ENCODE measurements at regions not wholly inside any gene's neighbourhood (a gene's known extent, or its start where the extent isn't known, plus 50 kb on each side); places are given as distances from the start of the nearest gene placed in this dataset.

GRCh38 chr9:81259896-81260295 lies 429.5 kb downstream of the TLE1 start:
- ChIA-PET CTCF (no interaction called here), POLR2A (no interaction called here)
- H3K4me3 Mint-ChIP-seq, result no peak overlapping the region
- H3K4me1 Mint-ChIP-seq, result no peaks in the 10 kb centered on the region
- intact Hi-C loops (cut with micrococcal nuclease), result no loop called here
- Histone ChIP-seq H3K4me1 (ENCODE audit: control insufficient read depth in 2 of 2, insufficient read depth in 2 of 2, low read length in 2 of 2) (no peaks in the 10 kb centered on the region), H3K27me3 (ENCODE audit: control insufficient read depth in 2 of 2, insufficient read depth in 2 of 2, low read length in 2 of 2) (no peaks in the 10 kb centered on the region), H3K27ac (ENCODE audit: low read depth, low read length) (no peak overlapping the region), H3K36me3 (ENCODE audit: control insufficient read depth in 2 of 3, insufficient read depth in 3 of 3, low read length in 3 of 3) (no peaks in the 10 kb centered on the region), H3K9me3 (ENCODE audit: control insufficient read depth in 2 of 3, low read length in 3 of 3) (no peaks in the 10 kb centered on the region), H3K4me3 (ENCODE audit: low read length) (no peak overlapping the region)
- H3K27me3 Mint-ChIP-seq, result no peaks in the 10 kb centered on the region
- no peaks in the 10 kb centered on the region for H3K36me3 Mint-ChIP-seq
- no peak for DNase-seq
- H3K9me3 Mint-ChIP-seq, result peaks cover 0 to 15% (median 9%) of the 10 kb centered on the region in 11 donors
- ATAC-seq, result no peak
- no peak overlapping the region for H3K27ac Mint-ChIP-seq

GRCh38 chr9:81256368-81256767 lies 433.0 kb downstream of the TLE1 start:
- no peaks in the 10 kb centered on the region for H3K9me3 ChIP-seq (ENCODE audit: control insufficient read depth in 2 of 3, low read length in 3 of 3)
- ChIA-PET CTCF (no interaction called here), POLR2A (no interaction called here)
- intact Hi-C loops (cut with micrococcal nuclease), result no loop called here
- no peak overlapping the region for H3K4me3 Mint-ChIP-seq
- no peak for DNase-seq
- H3K27me3 Mint-ChIP-seq, result no peaks in the 10 kb centered on the region
- H3K36me3 Mint-ChIP-seq, result no peaks in the 10 kb centered on the region
- H3K27ac ChIP-seq (ENCODE audit: low read depth, low read length), result no peak overlapping the region
- H3K27me3 ChIP-seq (ENCODE audit: control insufficient read depth in 2 of 2, insufficient read depth in 2 of 2, low read length in 2 of 2), result no peaks in the 10 kb centered on the region
- no peak overlapping the region for H3K27ac Mint-ChIP-seq
- H3K4me1 Mint-ChIP-seq, result no peaks in the 10 kb centered on the region
- peaks cover 0 to 14% (median 6%) of the 10 kb centered on the region in 11 donors for H3K9me3 Mint-ChIP-seq
- no peaks in the 10 kb centered on the region for H3K4me1 ChIP-seq (ENCODE audit: control insufficient read depth in 2 of 2, insufficient read depth in 2 of 2, low read length in 2 of 2)
- no peaks in the 10 kb centered on the region for H3K36me3 ChIP-seq (ENCODE audit: control insufficient read depth in 2 of 3, insufficient read depth in 3 of 3, low read length in 3 of 3)
- no peak overlapping the region for H3K4me3 ChIP-seq (ENCODE audit: low read length)
- no peak for ATAC-seq

DNA sequence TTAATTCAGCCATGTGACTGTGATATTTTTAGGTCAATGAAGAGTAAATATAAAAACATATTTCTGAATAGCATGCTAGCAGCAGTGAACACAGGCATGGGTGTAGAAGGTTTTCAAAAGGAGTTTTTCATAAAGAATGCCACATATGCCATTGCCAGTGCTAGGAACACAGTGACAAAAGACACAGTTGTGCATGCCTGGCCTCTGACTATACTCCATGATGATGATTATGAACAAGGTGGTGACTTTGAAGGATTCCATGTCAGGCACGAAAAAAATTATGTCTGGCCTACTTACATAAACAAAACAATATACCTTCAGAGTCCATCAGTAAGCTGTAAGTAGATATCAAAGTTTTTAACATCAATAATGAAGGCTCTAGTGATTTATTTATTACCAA lies 438.7 kb downstream of the TLE1 start:
- Histone ChIP-seq H3K4me3 (ENCODE audit: low read length) (no peak overlapping the region), H3K4me1 (ENCODE audit: control insufficient read depth in 2 of 2, insufficient read depth in 2 of 2, low read length in 2 of 2) (no peaks in the 10 kb centered on the region), H3K27me3 (ENCODE audit: control insufficient read depth in 2 of 2, insufficient read depth in 2 of 2, low read length in 2 of 2) (no peaks in the 10 kb centered on the region), H3K36me3 (ENCODE audit: control insufficient read depth in 2 of 3, insufficient read depth in 3 of 3, low read length in 3 of 3) (no peaks in the 10 kb centered on the region), H3K9me3 (ENCODE audit: control insufficient read depth in 2 of 3, low read length in 3 of 3) (no peaks in the 10 kb centered on the region), H3K27ac (ENCODE audit: low read depth, low read length) (no peak overlapping the region)
- Mint-ChIP-seq H3K4me1 (no peaks in the 10 kb centered on the region), H3K27ac (no peak overlapping the region), H3K36me3 (no peaks in the 10 kb centered on the region), H3K4me3 (no peak overlapping the region), H3K27me3 (no peaks in the 10 kb centered on the region), H3K9me3 (peaks cover 0 to 4% (median 0%) of the 10 kb centered on the region in 11 donors)
- DNase-seq (no peak), ATAC-seq (no peak)
- intact Hi-C loops (cut with micrococcal nuclease), result no loop called here
- CTCF ChIA-PET, result no interaction called here
- POLR2A ChIA-PET, result no interaction called here

DNA sequence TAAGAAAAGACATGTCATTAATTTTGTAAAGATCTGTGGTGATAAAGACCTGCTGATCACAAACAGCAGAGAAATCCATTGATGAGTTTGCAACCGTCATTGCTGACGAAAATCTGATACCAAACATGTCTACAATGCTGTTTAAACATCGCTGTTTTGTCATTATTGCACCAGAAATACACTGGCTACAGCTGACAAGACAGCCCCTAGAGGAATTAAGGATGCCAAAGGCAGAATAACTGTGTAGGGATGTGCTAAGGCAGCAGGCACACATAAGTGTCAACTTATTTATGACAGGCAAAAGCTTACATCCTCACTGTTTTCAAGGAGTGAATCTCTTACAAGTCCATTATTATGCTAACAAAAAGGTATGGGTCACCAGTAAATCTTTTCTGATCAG lies 439.3 kb downstream of the TLE1 start:
- H3K4me3 ChIP-seq (ENCODE audit: low read length), result no peak overlapping the region
- peaks cover 0 to 4% (median 0%) of the 10 kb centered on the region in 11 donors for H3K9me3 Mint-ChIP-seq
- H3K36me3 Mint-ChIP-seq, result no peaks in the 10 kb centered on the region
- ChIA-PET CTCF (no interaction called here), POLR2A (no interaction called here)
- H3K27ac ChIP-seq (ENCODE audit: low read depth, low read length), result no peak overlapping the region
- no peaks in the 10 kb centered on the region for H3K27me3 ChIP-seq (ENCODE audit: control insufficient read depth in 2 of 2, insufficient read depth in 2 of 2, low read length in 2 of 2)
- no peaks in the 10 kb centered on the region for H3K9me3 ChIP-seq (ENCODE audit: control insufficient read depth in 2 of 3, low read length in 3 of 3)
- no peak for DNase-seq
- H3K4me1 Mint-ChIP-seq, result no peaks in the 10 kb centered on the region
- ATAC-seq, result no peak
- intact Hi-C loops (cut with micrococcal nuclease), result no loop called here
- no peak overlapping the region for H3K27ac Mint-ChIP-seq
- no peaks in the 10 kb centered on the region for H3K36me3 ChIP-seq (ENCODE audit: control insufficient read depth in 2 of 3, insufficient read depth in 3 of 3, low read length in 3 of 3)
- H3K27me3 Mint-ChIP-seq, result no peaks in the 10 kb centered on the region
- H3K4me1 ChIP-seq (ENCODE audit: control insufficient read depth in 2 of 2, insufficient read depth in 2 of 2, low read length in 2 of 2), result no peaks in the 10 kb centered on the region
- H3K4me3 Mint-ChIP-seq, result no peak overlapping the region

DNA sequence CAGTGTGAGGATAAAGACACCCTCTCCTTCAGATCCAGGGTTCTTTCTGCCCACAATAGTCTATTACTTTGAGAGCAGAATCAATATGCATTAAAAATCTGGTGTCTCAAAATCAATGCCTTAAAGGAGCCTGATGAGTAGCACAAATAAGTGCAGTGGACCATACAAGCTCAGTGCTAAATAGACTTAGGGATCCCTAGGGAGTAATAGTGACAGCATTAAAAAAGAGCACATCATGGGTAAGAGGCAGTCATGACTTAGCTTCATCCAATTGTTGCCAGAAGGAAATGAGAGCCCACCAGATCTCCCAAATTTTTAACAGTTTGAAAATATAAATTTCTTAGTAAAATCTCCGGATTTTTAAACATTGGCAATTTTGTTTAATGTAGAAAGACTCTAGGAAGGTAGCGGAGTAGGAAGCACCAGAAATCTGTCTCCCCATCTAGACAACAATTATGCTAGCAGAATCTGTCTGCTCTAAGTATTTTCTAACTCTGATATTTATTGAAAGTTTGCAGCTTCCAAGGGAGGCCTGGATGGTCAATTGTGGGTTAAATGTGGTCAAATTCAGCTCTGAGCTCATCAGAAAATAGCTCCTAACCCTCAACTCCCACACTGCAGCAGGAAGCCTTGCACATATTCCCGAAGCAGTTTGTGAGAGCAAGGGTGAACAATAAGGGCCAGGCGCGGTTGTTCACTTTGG lies 443.9 kb downstream of the TLE1 start:
- intact Hi-C loops (cut with micrococcal nuclease), result no loop called here
- Mint-ChIP-seq H3K4me1 (no peaks in the 10 kb centered on the region), H3K9me3 (peaks cover 0 to 5% (median 0%) of the 10 kb centered on the region in 11 donors), H3K27me3 (no peaks in the 10 kb centered on the region), H3K27ac (no peak overlapping the region), H3K4me3 (no peak overlapping the region), H3K36me3 (no peaks in the 10 kb centered on the region)
- ATAC-seq, result no peak
- ChIA-PET POLR2A (no interaction called here), CTCF (no interaction called here)
- H3K27me3 ChIP-seq (ENCODE audit: control insufficient read depth in 2 of 2, insufficient read depth in 2 of 2, low read length in 2 of 2), result no peaks in the 10 kb centered on the region
- H3K4me1 ChIP-seq (ENCODE audit: control insufficient read depth in 2 of 2, insufficient read depth in 2 of 2, low read length in 2 of 2), result no peaks in the 10 kb centered on the region
- no peaks in the 10 kb centered on the region for H3K36me3 ChIP-seq (ENCODE audit: control insufficient read depth in 2 of 3, insufficient read depth in 3 of 3, low read length in 3 of 3)
- no peak for DNase-seq
- H3K4me3 ChIP-seq (ENCODE audit: low read length), result no peak overlapping the region
- H3K27ac ChIP-seq (ENCODE audit: low read depth, low read length), result no peak overlapping the region
- H3K9me3 ChIP-seq (ENCODE audit: control insufficient read depth in 2 of 3, low read length in 3 of 3), result no peaks in the 10 kb centered on the region

- CTCF ChIA-PET, result no interaction called here
Measured at GRCh38 chr9:81244631-81245030, 444.7 kb downstream of the TLE1 start.

DNA sequence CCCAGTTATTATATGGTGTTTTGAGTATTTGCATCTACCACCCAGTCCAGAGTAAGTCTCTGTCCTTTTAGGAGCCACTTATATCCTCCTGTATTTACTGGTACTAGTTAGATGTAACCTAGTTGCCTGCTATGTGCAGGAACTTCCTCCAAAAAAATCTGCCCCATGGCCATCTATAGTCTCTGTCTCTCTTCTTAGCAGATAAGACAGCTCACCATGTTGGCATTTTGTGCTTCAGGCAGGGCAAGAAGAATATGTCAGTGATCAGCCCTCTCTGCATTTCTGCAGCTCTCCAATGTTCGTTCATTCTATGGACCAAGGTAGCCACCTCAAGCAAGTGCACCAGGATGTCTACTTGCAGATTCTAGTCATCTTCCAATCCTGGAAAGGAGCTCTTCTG lies 446.5 kb downstream of the TLE1 start:
- no peaks in the 10 kb centered on the region for H3K27me3 Mint-ChIP-seq
- no peak overlapping the region for H3K27ac ChIP-seq (ENCODE audit: low read depth, low read length)
- no peaks in the 10 kb centered on the region for H3K4me1 Mint-ChIP-seq
- H3K27ac Mint-ChIP-seq, result no peak overlapping the region
- ChIA-PET POLR2A (no interaction called here), CTCF (no interaction called here)
- H3K4me1 ChIP-seq (ENCODE audit: control insufficient read depth in 2 of 2, insufficient read depth in 2 of 2, low read length in 2 of 2), result no peaks in the 10 kb centered on the region
- no peaks in the 10 kb centered on the region for H3K36me3 Mint-ChIP-seq
- H3K4me3 ChIP-seq (ENCODE audit: low read length), result no peak overlapping the region
- H3K36me3 ChIP-seq (ENCODE audit: control insufficient read depth in 2 of 3, insufficient read depth in 3 of 3, low read length in 3 of 3), result no peaks in the 10 kb centered on the region
- DNase-seq (no peak), ATAC-seq (no peak)
- no peaks in the 10 kb centered on the region for H3K9me3 ChIP-seq (ENCODE audit: control insufficient read depth in 2 of 3, low read length in 3 of 3)
- peaks cover 0 to 2% of the 10 kb centered on the region in 2 donors for H3K27me3 ChIP-seq (ENCODE audit: control insufficient read depth in 2 of 2, insufficient read depth in 2 of 2, low read length in 2 of 2)
- peaks cover 0 to 10% (median 0%) of the 10 kb centered on the region in 11 donors for H3K9me3 Mint-ChIP-seq
- H3K4me3 Mint-ChIP-seq, result no peak overlapping the region
- intact Hi-C loops (cut with micrococcal nuclease), result no loop called here

More at GRCh38 chr9:81244631-81245030, 444.7 kb downstream of the TLE1 start:
- Histone ChIP-seq H3K27me3 (ENCODE audit: control insufficient read depth in 2 of 2, insufficient read depth in 2 of 2, low read length in 2 of 2) (no peaks in the 10 kb centered on the region), H3K27ac (ENCODE audit: low read depth, low read length) (no peak overlapping the region), H3K9me3 (ENCODE audit: control insufficient read depth in 2 of 3, low read length in 3 of 3) (no peaks in the 10 kb centered on the region), H3K4me1 (ENCODE audit: control insufficient read depth in 2 of 2, insufficient read depth in 2 of 2, low read length in 2 of 2) (no peaks in the 10 kb centered on the region), H3K36me3 (ENCODE audit: control insufficient read depth in 2 of 3, insufficient read depth in 3 of 3, low read length in 3 of 3) (no peaks in the 10 kb centered on the region), H3K4me3 (ENCODE audit: low read length) (no peak overlapping the region)
- POLR2A ChIA-PET, result no interaction called here
- H3K4me3 Mint-ChIP-seq, result no peak overlapping the region
- no peaks in the 10 kb centered on the region for H3K4me1 Mint-ChIP-seq
- intact Hi-C loops (cut with micrococcal nuclease), result no loop called here
- no peak overlapping the region for H3K27ac Mint-ChIP-seq
- no peaks in the 10 kb centered on the region for H3K27me3 Mint-ChIP-seq
- H3K36me3 Mint-ChIP-seq, result no peaks in the 10 kb centered on the region
- ATAC-seq (no peak), DNase-seq (no peak)
- H3K9me3 Mint-ChIP-seq, result peaks cover 0 to 5% (median 0%) of the 10 kb centered on the region in 11 donors

Data from naive thymus-derived CD4-positive, alpha-beta T cell (primary cell).